Neural crest cell (in vitro differentiated cells): ENCODE measurements at regions not wholly inside any gene's neighbourhood (a gene's known extent, or its start where the extent isn't known, plus 50 kb on each side); places are given as distances from the start of the nearest gene placed in this dataset.

Experiments used
- DNase-seq: peaks from one replicate; pipeline ENCODE4 v3.0.0; 2021; ENCODE audit warnings: low read depth, mixed read lengths, low spot score
- H3K27ac Mint-ChIP-seq: one replicate; pipeline ENCODE4 v1.8.0; 2021; ENCODE audit warnings: mild to moderate bottlenecking, mixed read lengths; ENCODE audit not compliant: unreplicated experiment
- H3K27me3 Mint-ChIP-seq: 2 replicates; pipeline ENCODE4 v1.8.0; 2021; ENCODE audit warnings: low read depth, mild to moderate bottlenecking, mixed read lengths
- H3K36me3 Mint-ChIP-seq: 2 replicates; pipeline ENCODE4 v1.8.0; 2021; ENCODE audit warnings: low read depth, mild to moderate bottlenecking, mixed read lengths
- H3K4me1 Mint-ChIP-seq: 2 replicates; pipeline ENCODE4 v1.8.0; 2021; ENCODE audit warnings: mixed read lengths
- H3K4me3 Mint-ChIP-seq: one replicate; pipeline ENCODE4 v1.8.0; 2021; ENCODE audit warnings: mild to moderate bottlenecking, mixed read lengths
- H3K9me3 Mint-ChIP-seq: 2 replicates; pipeline ENCODE4 v1.8.0; 2021; ENCODE audit warnings: mixed read lengths
- TF ChIP-seq, protein P1 (sequence below): fragments of 200-600 bp; sonication (generic); conservative IDR thresholded peaks from 2 replicates; pipeline ENCODE4 v1.5.0; 2021; ENCODE audit warnings: antibody characterized with exemption, mild to moderate bottlenecking

DNA sequence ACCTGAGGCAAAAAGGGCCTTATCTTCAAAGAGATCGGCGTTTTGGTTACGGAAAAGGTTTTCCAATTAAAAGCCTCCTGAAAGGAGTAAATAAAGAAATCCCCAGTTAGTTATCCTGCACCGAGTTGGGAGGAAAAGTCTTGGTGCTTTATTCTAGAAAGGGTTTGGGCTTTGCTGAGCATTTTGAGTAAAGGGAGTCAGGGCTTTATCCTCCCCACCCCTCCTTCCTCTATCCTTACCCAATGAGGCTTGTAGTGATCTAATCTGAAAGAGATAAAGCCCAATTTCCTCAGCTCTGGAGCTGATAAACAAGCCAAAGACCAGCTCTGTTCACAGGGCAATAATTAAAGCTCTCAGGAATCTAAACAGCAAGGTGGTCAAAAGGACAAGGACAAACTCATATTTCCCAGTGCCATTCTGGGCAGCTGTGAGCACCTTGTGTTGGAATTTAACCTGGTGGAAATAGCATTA lies 188.9 kb upstream of the TSC22D1 start:
- H3K4me1 Mint-ChIP-seq, result peaks cover 20% of the 10 kb centered on the region
- no peak for DNase-seq
- H3K4me3 Mint-ChIP-seq, result no peak overlapping the region
- H3K36me3 Mint-ChIP-seq, result no peaks in the 10 kb centered on the region
- H3K27ac Mint-ChIP-seq, result no peak overlapping the region
- TF ChIP-seq, protein P1, sequence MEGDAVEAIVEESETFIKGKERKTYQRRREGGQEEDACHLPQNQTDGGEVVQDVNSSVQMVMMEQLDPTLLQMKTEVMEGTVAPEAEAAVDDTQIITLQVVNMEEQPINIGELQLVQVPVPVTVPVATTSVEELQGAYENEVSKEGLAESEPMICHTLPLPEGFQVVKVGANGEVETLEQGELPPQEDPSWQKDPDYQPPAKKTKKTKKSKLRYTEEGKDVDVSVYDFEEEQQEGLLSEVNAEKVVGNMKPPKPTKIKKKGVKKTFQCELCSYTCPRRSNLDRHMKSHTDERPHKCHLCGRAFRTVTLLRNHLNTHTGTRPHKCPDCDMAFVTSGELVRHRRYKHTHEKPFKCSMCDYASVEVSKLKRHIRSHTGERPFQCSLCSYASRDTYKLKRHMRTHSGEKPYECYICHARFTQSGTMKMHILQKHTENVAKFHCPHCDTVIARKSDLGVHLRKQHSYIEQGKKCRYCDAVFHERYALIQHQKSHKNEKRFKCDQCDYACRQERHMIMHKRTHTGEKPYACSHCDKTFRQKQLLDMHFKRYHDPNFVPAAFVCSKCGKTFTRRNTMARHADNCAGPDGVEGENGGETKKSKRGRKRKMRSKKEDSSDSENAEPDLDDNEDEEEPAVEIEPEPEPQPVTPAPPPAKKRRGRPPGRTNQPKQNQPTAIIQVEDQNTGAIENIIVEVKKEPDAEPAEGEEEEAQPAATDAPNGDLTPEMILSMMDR, result no peak
- peaks cover 4% of the 10 kb centered on the region for H3K9me3 Mint-ChIP-seq
- no peaks in the 10 kb centered on the region for H3K27me3 Mint-ChIP-seq

DNA sequence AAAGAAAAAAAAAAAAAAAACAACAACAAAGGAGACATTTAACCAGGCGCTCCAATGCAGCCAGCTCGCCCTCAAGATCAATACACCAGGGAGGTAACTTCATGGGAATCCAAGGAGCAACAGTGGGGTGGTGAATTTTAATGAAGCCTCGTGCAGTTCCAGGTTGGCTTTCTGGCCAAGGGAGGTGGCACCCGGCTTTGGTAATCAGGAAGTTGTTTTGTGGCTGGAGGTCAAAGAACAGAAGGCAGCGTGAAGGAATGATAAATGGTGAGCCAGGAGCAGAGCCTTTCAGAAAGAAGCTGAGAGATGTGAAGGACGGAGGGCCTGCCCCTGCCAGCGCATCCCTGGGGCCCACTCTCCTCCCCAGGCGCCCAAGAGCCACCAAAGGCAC lies 188.2 kb upstream of the TSC22D1 start:
- DNase-seq, result peak; percentile 3
- Mint-ChIP-seq H3K4me1 (peaks cover 27% of the 10 kb centered on the region), H3K4me3 (peak overlapping the region; percentile 49), H3K36me3 (no peaks in the 10 kb centered on the region), H3K27ac (peak overlapping the region; percentile 81), H3K27me3 (no peaks in the 10 kb centered on the region), H3K9me3 (peaks cover 4% of the 10 kb centered on the region)
- TF ChIP-seq, protein P1, result no peak

DNA sequence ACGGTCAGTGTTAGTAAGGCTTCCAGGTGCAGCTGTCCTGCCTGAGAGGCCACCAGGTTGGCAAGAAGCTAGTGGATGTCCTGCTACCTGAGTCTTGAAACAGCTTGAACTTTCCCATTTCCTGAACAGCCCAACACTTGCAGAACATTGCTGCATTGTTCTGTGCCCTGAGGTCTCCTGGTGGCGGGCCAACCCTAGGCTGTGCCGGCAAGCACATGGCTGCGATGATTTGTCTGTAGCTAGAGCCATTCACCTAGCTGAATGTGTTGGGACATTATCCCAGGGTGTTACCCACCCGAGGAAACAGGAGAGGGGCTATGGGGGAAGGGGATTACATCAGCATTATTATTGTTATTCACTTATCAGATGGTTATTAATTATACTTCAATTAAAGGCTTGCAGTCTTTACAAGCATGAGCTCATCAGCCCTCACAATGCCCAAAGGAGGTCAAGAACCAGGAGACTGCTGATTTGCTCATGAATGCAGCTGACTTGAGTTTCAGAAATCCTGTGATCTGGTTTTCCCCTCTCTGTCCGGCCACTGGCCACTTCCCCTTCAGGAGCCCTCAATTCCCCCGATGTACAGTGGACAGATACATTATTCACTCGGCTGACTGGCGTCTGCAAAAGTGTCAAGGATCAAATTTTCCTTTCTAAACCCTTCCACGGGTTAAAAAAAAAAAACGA lies 187.6 kb upstream of the TSC22D1 start:
- Mint-ChIP-seq H3K4me3 (peak overlapping the region; percentile 49), H3K9me3 (peaks cover 4% of the 10 kb centered on the region), H3K27ac (peak overlapping the region; percentile 81), H3K4me1 (peaks cover 32% of the 10 kb centered on the region), H3K27me3 (no peaks in the 10 kb centered on the region), H3K36me3 (no peaks in the 10 kb centered on the region)
- TF ChIP-seq, protein P1, result no peak
- peak; percentile 7 for DNase-seq

DNA sequence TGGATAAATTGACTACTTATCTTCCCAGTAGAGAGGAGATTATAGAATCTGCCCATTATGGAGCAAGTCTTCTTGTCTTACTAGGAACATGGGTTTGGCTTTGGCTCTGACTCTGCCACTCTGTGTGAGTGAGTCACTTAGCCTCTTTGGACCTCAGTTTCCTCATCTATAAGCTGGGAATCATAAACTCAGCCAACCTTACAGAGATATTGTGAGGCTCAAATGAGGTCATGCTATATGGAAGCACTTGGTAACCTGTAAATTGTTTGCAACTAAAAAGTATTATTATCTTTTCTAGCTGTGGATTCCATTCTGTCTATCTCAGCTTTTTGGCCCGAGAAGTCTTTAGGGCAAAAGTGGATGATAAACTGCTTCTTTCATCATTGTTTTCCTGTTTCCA lies 186.8 kb upstream of the TSC22D1 start:
- no peak for DNase-seq
- Mint-ChIP-seq H3K4me3 (no peak overlapping the region), H3K27me3 (no peaks in the 10 kb centered on the region), H3K9me3 (peaks cover 4% of the 10 kb centered on the region), H3K27ac (no peak overlapping the region), H3K4me1 (peaks cover 41% of the 10 kb centered on the region), H3K36me3 (no peaks in the 10 kb centered on the region)
- TF ChIP-seq, protein P1, result no peak

DNA sequence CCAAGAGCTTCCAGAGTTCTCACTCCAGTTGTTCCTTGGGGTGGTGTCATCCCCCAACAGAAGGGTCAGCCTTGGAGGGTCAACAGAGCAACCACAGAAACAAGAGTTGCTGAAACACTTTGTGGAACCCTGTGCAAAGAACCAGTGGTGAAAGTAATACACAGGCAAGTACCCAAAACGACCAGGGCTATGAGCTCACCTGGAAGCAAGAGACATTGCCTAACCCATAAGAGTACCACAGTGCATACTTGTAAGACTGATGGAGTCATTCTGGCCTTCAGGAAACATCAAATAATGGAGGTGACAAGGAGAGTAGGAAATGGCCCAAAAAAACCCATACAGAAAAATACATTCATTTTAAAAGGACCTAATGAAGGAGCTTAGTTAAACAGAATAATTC lies 184.3 kb upstream of the TSC22D1 start:
- no peak for DNase-seq
- Mint-ChIP-seq H3K9me3 (peaks cover 4% of the 10 kb centered on the region), H3K4me3 (no peak overlapping the region), H3K36me3 (no peaks in the 10 kb centered on the region), H3K27me3 (no peaks in the 10 kb centered on the region), H3K27ac (no peak overlapping the region), H3K4me1 (peaks cover 47% of the 10 kb centered on the region)
- TF ChIP-seq, protein P1, result no peak
